ENCODE measurements at regions not wholly inside any gene's neighbourhood (a gene's known extent, or its start where the extent isn't known, plus 50 kb on each side); places are given as distances from the start of the nearest gene placed in this dataset.

- H3K4me3 ChIP-seq (ENCODE audit: low read depth in 1 of 3, low read length in 3 of 3), result no peak overlapping the region
- no peak for DNase-seq (ENCODE audit: low spot score)
- no peaks in the 10 kb centered on the region for H3K27me3 ChIP-seq (ENCODE audit: control insufficient read depth in 4 of 4, insufficient read depth in 4 of 4, low read length in 3 of 4)
- WGBS, result 89% methylated on average over 17 of the region's 17 CpGs
- H3K9ac ChIP-seq (ENCODE audit: low read depth in 1 of 2, low read length in 2 of 2), result no peak overlapping the region
- no peaks in the 10 kb centered on the region for H3K4me1 ChIP-seq (ENCODE audit: control insufficient read depth in 4 of 4, insufficient read depth in 4 of 4, low read length in 3 of 4)
- TF ChIP-seq YY1 (IDR thresholded peaks at IDR 0.05) (no peak), GABPA (IDR thresholded peaks at IDR 0.05 in 1 of 2, conservative IDR thresholded peaks at IDR 0.05 in 1 of 2) (no peak), EGR1 (IDR thresholded peaks at IDR 0.05; ENCODE audit: low read depth in 2 of 2) (no peak), ATF3 (IDR thresholded peaks at IDR 0.05) (no peak), RAD21 (IDR thresholded peaks at IDR 0.05) (no peak), RXRA (IDR thresholded peaks at IDR 0.05) (no peak), TAF1 (conservative IDR thresholded peaks at IDR 0.05) (no peak), HNF4A (conservative IDR thresholded peaks at IDR 0.05) (no peak), SP1 (IDR thresholded peaks at IDR 0.05) (no peak), FOXA1 (IDR thresholded peaks at IDR 0.05) (no peak), HNF4G (IDR thresholded peaks at IDR 0.05) (no peak), NR2F2 (IDR thresholded peaks at IDR 0.05) (no peak), JUND (IDR thresholded peaks at IDR 0.05) (no peak), FOXA2 (IDR thresholded peaks at IDR 0.05) (no peak)
- TF ChIP-seq, protein P1, sequence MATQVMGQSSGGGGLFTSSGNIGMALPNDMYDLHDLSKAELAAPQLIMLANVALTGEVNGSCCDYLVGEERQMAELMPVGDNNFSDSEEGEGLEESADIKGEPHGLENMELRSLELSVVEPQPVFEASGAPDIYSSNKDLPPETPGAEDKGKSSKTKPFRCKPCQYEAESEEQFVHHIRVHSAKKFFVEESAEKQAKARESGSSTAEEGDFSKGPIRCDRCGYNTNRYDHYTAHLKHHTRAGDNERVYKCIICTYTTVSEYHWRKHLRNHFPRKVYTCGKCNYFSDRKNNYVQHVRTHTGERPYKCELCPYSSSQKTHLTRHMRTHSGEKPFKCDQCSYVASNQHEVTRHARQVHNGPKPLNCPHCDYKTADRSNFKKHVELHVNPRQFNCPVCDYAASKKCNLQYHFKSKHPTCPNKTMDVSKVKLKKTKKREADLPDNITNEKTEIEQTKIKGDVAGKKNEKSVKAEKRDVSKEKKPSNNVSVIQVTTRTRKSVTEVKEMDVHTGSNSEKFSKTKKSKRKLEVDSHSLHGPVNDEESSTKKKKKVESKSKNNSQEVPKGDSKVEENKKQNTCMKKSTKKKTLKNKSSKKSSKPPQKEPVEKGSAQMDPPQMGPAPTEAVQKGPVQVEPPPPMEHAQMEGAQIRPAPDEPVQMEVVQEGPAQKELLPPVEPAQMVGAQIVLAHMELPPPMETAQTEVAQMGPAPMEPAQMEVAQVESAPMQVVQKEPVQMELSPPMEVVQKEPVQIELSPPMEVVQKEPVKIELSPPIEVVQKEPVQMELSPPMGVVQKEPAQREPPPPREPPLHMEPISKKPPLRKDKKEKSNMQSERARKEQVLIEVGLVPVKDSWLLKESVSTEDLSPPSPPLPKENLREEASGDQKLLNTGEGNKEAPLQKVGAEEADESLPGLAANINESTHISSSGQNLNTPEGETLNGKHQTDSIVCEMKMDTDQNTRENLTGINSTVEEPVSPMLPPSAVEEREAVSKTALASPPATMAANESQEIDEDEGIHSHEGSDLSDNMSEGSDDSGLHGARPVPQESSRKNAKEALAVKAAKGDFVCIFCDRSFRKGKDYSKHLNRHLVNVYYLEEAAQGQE (IDR thresholded peaks at IDR 0.05), result no peak
- TF ChIP-seq, protein P2, sequence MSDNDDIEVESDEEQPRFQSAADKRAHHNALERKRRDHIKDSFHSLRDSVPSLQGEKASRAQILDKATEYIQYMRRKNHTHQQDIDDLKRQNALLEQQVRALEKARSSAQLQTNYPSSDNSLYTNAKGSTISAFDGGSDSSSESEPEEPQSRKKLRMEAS (IDR thresholded peaks at IDR 0.05), result no peak
- TF ChIP-seq, protein P3, sequence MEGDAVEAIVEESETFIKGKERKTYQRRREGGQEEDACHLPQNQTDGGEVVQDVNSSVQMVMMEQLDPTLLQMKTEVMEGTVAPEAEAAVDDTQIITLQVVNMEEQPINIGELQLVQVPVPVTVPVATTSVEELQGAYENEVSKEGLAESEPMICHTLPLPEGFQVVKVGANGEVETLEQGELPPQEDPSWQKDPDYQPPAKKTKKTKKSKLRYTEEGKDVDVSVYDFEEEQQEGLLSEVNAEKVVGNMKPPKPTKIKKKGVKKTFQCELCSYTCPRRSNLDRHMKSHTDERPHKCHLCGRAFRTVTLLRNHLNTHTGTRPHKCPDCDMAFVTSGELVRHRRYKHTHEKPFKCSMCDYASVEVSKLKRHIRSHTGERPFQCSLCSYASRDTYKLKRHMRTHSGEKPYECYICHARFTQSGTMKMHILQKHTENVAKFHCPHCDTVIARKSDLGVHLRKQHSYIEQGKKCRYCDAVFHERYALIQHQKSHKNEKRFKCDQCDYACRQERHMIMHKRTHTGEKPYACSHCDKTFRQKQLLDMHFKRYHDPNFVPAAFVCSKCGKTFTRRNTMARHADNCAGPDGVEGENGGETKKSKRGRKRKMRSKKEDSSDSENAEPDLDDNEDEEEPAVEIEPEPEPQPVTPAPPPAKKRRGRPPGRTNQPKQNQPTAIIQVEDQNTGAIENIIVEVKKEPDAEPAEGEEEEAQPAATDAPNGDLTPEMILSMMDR (IDR thresholded peaks at IDR 0.05; ENCODE audit: low read depth, low read length, missing input control), result no peak
- TF ChIP-seq, protein P4, sequence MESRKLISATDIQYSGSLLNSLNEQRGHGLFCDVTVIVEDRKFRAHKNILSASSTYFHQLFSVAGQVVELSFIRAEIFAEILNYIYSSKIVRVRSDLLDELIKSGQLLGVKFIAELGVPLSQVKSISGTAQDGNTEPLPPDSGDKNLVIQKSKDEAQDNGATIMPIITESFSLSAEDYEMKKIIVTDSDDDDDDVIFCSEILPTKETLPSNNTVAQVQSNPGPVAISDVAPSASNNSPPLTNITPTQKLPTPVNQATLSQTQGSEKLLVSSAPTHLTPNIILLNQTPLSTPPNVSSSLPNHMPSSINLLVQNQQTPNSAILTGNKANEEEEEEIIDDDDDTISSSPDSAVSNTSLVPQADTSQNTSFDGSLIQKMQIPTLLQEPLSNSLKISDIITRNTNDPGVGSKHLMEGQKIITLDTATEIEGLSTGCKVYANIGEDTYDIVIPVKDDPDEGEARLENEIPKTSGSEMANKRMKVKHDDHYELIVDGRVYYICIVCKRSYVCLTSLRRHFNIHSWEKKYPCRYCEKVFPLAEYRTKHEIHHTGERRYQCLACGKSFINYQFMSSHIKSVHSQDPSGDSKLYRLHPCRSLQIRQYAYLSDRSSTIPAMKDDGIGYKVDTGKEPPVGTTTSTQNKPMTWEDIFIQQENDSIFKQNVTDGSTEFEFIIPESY (IDR thresholded peaks at IDR 0.05), result no peak
- H3K27ac ChIP-seq (ENCODE audit: low read depth in 1 of 2, low read length in 2 of 2), result no peak overlapping the region
- no peaks in the 10 kb centered on the region for H3K9me3 ChIP-seq (ENCODE audit: control insufficient read depth in 4 of 4, low read length in 3 of 4)
- no peaks in the 10 kb centered on the region for H3K36me3 ChIP-seq (ENCODE audit: control insufficient read depth in 4 of 4, insufficient read depth in 3 of 4, low read depth in 1 of 4, low read length in 3 of 4)
These were observed 109.4 kb upstream of the C1QTNF9B start for GRCh38 chr13:24006520-24007248.
